ENCODE measurements at regions not wholly inside any gene's neighbourhood (a gene's known extent, or its start where the extent isn't known, plus 50 kb on each side); places are given as distances from the start of the nearest gene placed in this dataset.

- no peak for DNase-seq (ENCODE audit: low read depth)
Observed at GRCh38 chr5:58403822-58404433, 56.0 kb downstream of the PLK2 start.

- no peak for DNase-seq (ENCODE audit: low read depth)
Observed at GRCh38 chr5:58401701-58402100, 58.2 kb downstream of the PLK2 start.

GRCh38 chr5:58400737-58401136, 59.1 kb downstream of the PLK2 start:
- DNase-seq (ENCODE audit: low read depth): no peak

GRCh38 chr5:58399951-58400350, 59.9 kb downstream of the PLK2 start:
- DNase-seq (ENCODE audit: low read depth): no peak

- DNase-seq (ENCODE audit: low read depth): no peak
Observed at GRCh38 chr5:58394339-58394738, 65.5 kb downstream of the PLK2 start.

GRCh38 chr5:58393716-58394115, 66.2 kb downstream of the PLK2 start:
- no peak for DNase-seq (ENCODE audit: low read depth)

GRCh38 chr5:58392496-58392895, 67.4 kb downstream of the PLK2 start:
- DNase-seq (ENCODE audit: low read depth): no peak

GRCh38 chr5:58383448-58383847, 76.4 kb downstream of the PLK2 start:
- no peak for DNase-seq (ENCODE audit: low read depth)

GRCh38 chr5:58382131-58382534, 77.8 kb downstream of the PLK2 start:
- no peak for DNase-seq (ENCODE audit: low read depth)

- DNase-seq (ENCODE audit: low read depth): no peak
Observed at GRCh38 chr5:58381566-58381965, 78.3 kb downstream of the PLK2 start.

GRCh38 chr5:58380655-58381054, 79.2 kb downstream of the PLK2 start:
- no peak for DNase-seq (ENCODE audit: low read depth)

- no peak for DNase-seq (ENCODE audit: low read depth)
Observed at GRCh38 chr5:58378613-58379390, 81.1 kb downstream of the PLK2 start.

GRCh38 chr5:58370606-58371005, 89.3 kb downstream of the PLK2 start:
- DNase-seq (ENCODE audit: low read depth): no peak

GRCh38 chr5:58369513-58370190, 90.2 kb downstream of the PLK2 start:
- no peak for DNase-seq (ENCODE audit: low read depth)

GRCh38 chr5:58366461-58366860, 93.4 kb downstream of the PLK2 start:
- no peak for DNase-seq (ENCODE audit: low read depth)

GRCh38 chr5:58365791-58366190, 94.1 kb downstream of the PLK2 start:
- no peak for DNase-seq (ENCODE audit: low read depth)

GRCh38 chr5:58363461-58364249, 96.2 kb downstream of the PLK2 start:
- DNase-seq (ENCODE audit: low read depth): no peak

- no peak for DNase-seq (ENCODE audit: low read depth)
Observed at GRCh38 chr5:58362135-58362534, 97.8 kb downstream of the PLK2 start.

- DNase-seq (ENCODE audit: low read depth): no peak
Observed at GRCh38 chr5:58360794-58361193, 99.1 kb downstream of the PLK2 start.

- no peak for DNase-seq (ENCODE audit: low read depth)
Observed at GRCh38 chr5:58359981-58360380, 99.9 kb downstream of the PLK2 start.

GRCh38 chr5:58358501-58359178, 101.2 kb downstream of the PLK2 start:
- DNase-seq (ENCODE audit: low read depth): no peak

Measured in GM04504 (cell line).